Stimulated activated CD4-positive, alpha-beta T cell treated with anti-CD3 and anti-CD28 coated beads, Interleukin-12 subunit alpha, Interleukin-12 subunit beta, amount 100 ng/mL, for 4 hours (primary cell): ENCODE measurements at regions not wholly inside any gene's neighbourhood (a gene's known extent, or its start where the extent isn't known, plus 50 kb on each side); places are given as distances from the start of the nearest gene placed in this dataset.

Experiments
- DNase-seq: peaks from one replicate; pipeline ENCODE4 v3.0.0-alpha.2; 2020

- no peak for DNase-seq
Observed at GRCh38 chr13:30845297-30846214, 60.5 kb upstream of the MEDAG start.

DNA sequence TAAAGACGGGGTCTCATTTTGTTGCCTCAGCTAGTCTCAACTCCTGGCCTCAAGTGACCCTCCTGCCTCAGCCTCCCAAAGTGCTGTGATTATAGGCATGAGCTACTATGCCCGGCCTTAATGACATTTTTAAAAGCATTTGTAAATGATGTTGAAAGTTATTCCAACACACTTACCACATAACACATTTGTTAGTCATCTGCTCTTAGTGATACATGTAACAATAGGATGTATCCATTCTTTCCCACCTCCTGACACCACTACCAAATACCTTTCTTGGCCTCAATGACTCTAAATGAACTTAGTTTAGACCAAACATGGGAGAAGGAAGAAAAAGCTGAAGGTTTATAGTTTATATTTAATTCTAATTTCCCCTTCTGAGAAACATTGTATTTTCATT, 59.8 kb upstream of the MEDAG start:
- no peak for DNase-seq

DNA sequence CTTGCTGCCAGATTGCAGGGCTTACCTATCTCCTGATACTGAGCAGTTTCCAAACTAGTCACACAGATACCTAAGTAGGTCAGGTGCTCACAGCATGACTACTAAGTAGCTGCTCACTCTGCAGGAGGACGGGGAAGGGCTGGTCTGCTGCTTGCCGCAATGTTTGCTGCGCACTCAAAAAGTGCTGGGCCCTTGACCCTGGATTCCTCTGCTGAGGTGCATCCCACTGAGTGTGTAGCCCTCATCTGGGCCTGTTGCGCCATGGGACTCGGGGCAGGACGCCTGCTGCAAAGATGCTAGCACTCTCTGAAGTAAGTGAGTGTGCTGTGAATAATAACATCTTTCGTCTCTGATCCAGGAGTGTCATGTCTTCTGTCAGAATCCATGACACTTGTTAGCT, 59.2 kb upstream of the MEDAG start:
- DNase-seq = no peak

DNA sequence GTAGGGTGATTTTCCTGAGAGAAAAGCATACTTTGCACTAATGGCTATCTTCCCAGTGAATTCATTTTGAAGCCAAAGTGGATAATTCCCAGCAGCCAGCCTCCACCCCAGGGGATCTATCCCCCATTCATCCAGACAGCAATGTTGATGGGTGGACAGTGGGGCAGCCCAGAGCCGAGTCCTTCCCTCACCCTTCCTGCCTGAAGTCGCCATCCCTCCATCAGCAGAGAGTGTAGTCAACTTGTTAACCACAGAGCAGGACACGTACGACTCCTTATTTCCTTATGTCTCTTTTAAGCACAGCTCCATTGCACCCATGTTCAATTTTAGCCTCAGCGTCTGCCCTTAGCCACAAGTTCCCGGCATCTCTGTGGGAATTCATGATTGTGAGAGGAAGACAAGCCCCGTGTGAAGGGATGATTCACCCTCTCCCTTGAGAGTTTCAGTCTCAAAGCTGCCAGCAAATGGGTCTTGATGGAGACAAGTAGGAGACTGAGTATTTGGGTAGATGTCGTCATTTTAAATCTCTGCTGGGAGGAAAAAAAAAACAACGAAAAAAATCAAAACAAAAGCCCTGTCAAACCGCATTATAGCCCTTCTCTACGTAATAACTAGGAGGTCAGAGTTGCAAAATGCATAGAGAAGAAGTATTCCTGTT, 58.3 kb upstream of the MEDAG start:
- no peak for DNase-seq

- no peak for DNase-seq
Observed at GRCh38 chr13:30848332-30849027, 57.6 kb upstream of the MEDAG start.

- no peak for DNase-seq
Observed at GRCh38 chr13:30849611-30850010, 56.5 kb upstream of the MEDAG start.

- no peak for DNase-seq
Observed at GRCh38 chr13:30850204-30850866, 55.7 kb upstream of the MEDAG start.

DNA sequence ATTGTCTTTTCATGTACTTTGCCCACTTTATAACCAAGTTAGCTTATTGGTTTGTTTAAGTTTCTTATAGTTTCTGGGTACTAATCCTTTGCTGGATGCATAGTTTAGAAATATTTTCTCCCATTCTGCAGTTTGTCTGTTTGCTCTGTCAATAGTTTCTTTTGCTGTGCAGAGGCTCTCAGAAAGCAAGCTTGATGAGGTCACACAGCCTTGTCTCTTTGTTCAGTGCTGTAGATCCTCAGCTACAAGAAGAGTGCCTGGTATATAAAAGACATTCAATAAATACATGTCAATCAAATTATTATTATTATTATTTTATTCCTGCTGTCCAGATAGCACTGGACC, 55.2 kb upstream of the MEDAG start:
- DNase-seq = no peak

DNA sequence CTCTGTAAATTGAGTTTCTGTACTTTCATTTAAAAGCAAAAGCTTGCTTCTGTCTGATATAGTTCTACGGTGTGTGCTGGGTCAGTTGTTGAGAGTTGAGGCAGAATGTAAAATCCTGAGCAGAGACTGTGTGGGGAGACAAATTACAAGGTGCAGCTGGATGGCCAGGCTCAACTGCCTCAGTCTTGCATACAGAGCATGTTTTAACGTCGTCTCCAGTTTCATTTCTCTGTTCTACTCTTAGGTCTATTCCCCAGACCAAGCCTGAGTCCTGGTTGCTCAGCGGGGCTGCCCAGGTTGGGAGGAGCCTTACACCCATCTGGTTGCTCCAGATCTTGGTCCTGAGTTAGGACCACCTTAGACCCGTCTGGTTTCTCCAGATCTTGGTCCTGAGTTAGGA, 54.4 kb upstream of the MEDAG start:
- no peak for DNase-seq

DNA sequence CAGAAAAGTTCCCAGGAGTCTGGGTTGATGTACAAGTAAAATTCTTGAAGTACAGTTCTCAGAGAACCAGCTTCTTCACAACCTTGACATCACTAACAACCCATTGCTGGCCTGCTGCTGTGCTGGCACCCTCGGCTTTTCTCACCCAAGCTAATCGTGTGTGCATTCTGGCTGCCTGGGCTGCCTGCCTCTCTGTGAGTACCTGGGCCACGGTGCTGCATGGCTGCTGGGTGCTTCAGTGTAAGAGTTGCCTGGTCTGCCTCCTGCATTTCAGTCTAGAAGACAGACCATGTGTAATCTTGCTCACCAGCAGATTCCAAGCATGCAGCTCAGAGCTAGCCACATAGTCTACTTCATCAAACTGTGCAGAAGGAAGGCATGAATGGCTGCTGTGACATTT, 50.5 kb upstream of the MEDAG start:
- DNase-seq = no peak

DNA sequence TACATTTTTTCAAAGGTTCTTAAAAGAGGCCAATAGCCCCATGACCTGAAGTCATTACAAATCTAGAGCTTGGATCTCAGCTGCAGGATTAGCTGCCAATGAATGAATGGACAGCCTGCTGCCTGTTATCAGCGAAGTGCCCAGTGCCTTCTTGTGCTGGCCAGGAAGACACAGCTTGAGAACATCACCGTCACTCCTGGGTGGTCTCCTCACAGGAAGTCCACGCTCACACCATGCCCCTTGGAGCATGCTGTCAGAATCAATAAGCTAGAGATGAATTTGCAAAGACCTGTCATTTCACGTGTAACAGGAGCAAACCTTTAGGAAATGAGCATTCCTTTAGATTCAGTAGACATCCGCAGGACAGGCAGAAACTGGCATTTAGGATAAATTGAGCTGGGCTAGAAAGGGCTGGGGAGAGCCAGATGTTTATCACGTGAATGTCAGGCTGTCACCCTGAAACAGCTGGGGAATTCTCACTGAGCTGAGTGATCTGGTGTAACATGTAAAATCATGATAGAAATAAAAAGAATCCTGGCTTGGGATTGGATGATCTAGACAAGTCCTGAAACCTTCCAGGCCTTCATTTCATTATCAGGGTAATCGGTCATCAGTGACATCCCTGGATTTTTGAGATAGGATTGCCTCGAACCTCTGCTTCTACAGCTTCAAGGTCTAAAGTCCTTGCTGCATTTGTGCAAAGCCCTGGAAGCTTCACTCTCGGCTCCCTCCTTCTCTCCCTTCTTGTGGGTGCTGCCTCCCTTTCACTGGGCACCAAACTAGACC, 49.9 kb upstream of the MEDAG start:
- DNase-seq = no peak
